ENCODE measurements at regions not wholly inside any gene's neighbourhood (a gene's known extent, or its start where the extent isn't known, plus 50 kb on each side); places are given as distances from the start of the nearest gene placed in this dataset.

- no peak for ATAC-seq
- no peak for TF ChIP-seq ZNF565 (CRISPR knock-in tag; conservative IDR thresholded peaks at IDR 0.05; ENCODE audit: low read depth)
- TF ChIP-seq ZC3H10 (CRISPR knock-in tag; IDR thresholded peaks at IDR 0.05): no peak
Observed at GRCh38 chr4:24190761-24191695, 301.2 kb upstream of the PPARGC1A start.

GRCh38 chr4:24188459-24188858 is 298.6 kb upstream of the PPARGC1A start:
- TF ChIP-seq ZNF565 (CRISPR knock-in tag; conservative IDR thresholded peaks at IDR 0.05; ENCODE audit: low read depth) (no peak), CSRNP3 (CRISPR knock-in tag; IDR thresholded peaks at IDR 0.05) (no peak), ISL1 (CRISPR knock-in tag; IDR thresholded peaks at IDR 0.05) (no peak), ZFP3 (CRISPR knock-in tag; IDR thresholded peaks at IDR 0.05) (no peak)
- ATAC-seq: no peak

- ATAC-seq: no peak
- TF ChIP-seq POU6F1 (CRISPR knock-in tag; IDR thresholded peaks at IDR 0.05; ENCODE audit: borderline replicate concordance, low read depth) (no peak), ZNF8 (CRISPR knock-in tag; IDR thresholded peaks at IDR 0.05) (no peak), TSHZ2 (CRISPR knock-in tag; IDR thresholded peaks at IDR 0.05) (no peak), SNAI2 (CRISPR knock-in tag; IDR thresholded peaks at IDR 0.05) (no peak), GLIS3 (CRISPR knock-in tag; IDR thresholded peaks at IDR 0.05) (no peak), ZC3H10 (CRISPR knock-in tag; IDR thresholded peaks at IDR 0.05) (no peak), ARNTL (CRISPR knock-in tag; IDR thresholded peaks at IDR 0.05; ENCODE audit: borderline replicate concordance, low read depth) (no peak), PPARA (CRISPR knock-in tag; IDR thresholded peaks at IDR 0.05; ENCODE audit: borderline replicate concordance) (no peak), CREB5 (CRISPR knock-in tag; IDR thresholded peaks at IDR 0.05; ENCODE audit: low read depth) (no peak), ISL1 (CRISPR knock-in tag; IDR thresholded peaks at IDR 0.05) (no peak), ZNF565 (CRISPR knock-in tag; conservative IDR thresholded peaks at IDR 0.05; ENCODE audit: low read depth) (no peak), CSDC2 (CRISPR knock-in tag; IDR thresholded peaks at IDR 0.05) (no peak), TCF4 (CRISPR knock-in tag; IDR thresholded peaks at IDR 0.05; ENCODE audit: borderline replicate concordance) (no peak)
Observed at GRCh38 chr4:24186466-24186865, 296.6 kb upstream of the PPARGC1A start.

- ATAC-seq: no peak
- TF ChIP-seq PPARA (CRISPR knock-in tag; IDR thresholded peaks at IDR 0.05; ENCODE audit: borderline replicate concordance) (no peak), ZNF565 (CRISPR knock-in tag; conservative IDR thresholded peaks at IDR 0.05; ENCODE audit: low read depth) (no peak), GLIS3 (CRISPR knock-in tag; IDR thresholded peaks at IDR 0.05) (no peak), PATZ1 (CRISPR knock-in tag; IDR thresholded peaks at IDR 0.05; ENCODE audit: borderline replicate concordance) (no peak), OSR1 (CRISPR knock-in tag; IDR thresholded peaks at IDR 0.05) (no peak), POU6F1 (CRISPR knock-in tag; IDR thresholded peaks at IDR 0.05; ENCODE audit: borderline replicate concordance, low read depth) (no peak), ZC3H10 (CRISPR knock-in tag; IDR thresholded peaks at IDR 0.05) (no peak), ARNTL (CRISPR knock-in tag; IDR thresholded peaks at IDR 0.05; ENCODE audit: borderline replicate concordance, low read depth) (no peak), TSHZ2 (CRISPR knock-in tag; IDR thresholded peaks at IDR 0.05) (no peak), RARB (CRISPR knock-in tag; IDR thresholded peaks at IDR 0.05) (no peak)
Observed at GRCh38 chr4:24181005-24181404, 291.2 kb upstream of the PPARGC1A start.
